Liver (tissue), 8 donors: ENCODE measurements at regions not wholly inside any gene's neighbourhood (a gene's known extent, or its start where the extent isn't known, plus 50 kb on each side); places are given as distances from the start of the nearest gene placed in this dataset.

ENCODE experiments used
- DNase-seq: peaks from one replicate; pipeline ENCODE4 v3.0.0-alpha.2; 2017; ENCODE audit warnings: low spot score
- H3K27ac ChIP-seq, 2 donors: one replicate each; pipeline ENCODE4 v1.7.0; 2013; ENCODE audit warnings: inconsistent platforms in 2 of 2, low read length in 2 of 2, control low read depth in 1 of 2, low read depth in 1 of 2, mild to moderate bottlenecking in 1 of 2
- H3K27me3 ChIP-seq, 4 donors: one replicate each; pipeline versions ENCODE4 v1.6.1 to v1.7.0; 2013; ENCODE audit warnings: low read length in 3 of 4, inconsistent platforms in 1 of 4, mild to moderate bottlenecking in 1 of 4, moderate library complexity in 1 of 4; ENCODE audit not compliant: control insufficient read depth in 4 of 4, insufficient read depth in 4 of 4
- H3K36me3 ChIP-seq, 4 donors: one replicate each; pipeline versions ENCODE4 v1.6.1 to v1.7.0; 2013; ENCODE audit warnings: low read length in 3 of 4, mild to moderate bottlenecking in 3 of 4, low read depth in 1 of 4, moderate library complexity in 1 of 4; ENCODE audit not compliant: control insufficient read depth in 4 of 4, insufficient read depth in 3 of 4
- H3K4me1 ChIP-seq, 4 donors: one replicate each; pipeline versions ENCODE4 v1.6.1 to v1.7.0; 2013; ENCODE audit warnings: low read length in 3 of 4, mild to moderate bottlenecking in 3 of 4, moderate library complexity in 1 of 4; ENCODE audit not compliant: control insufficient read depth in 4 of 4, insufficient read depth in 4 of 4
- H3K4me3 ChIP-seq, 3 donors: one replicate each; pipeline versions ENCODE4 v1.6.1 to v1.7.0; 2013; ENCODE audit warnings: low read length in 3 of 3, control low read depth in 1 of 3, low read depth in 1 of 3, mild to moderate bottlenecking in 1 of 3
- H3K9ac ChIP-seq, 2 donors: one replicate each; pipeline ENCODE4 v1.7.0; 2013; ENCODE audit warnings: low read length in 2 of 2, mild to moderate bottlenecking in 2 of 2, moderate library complexity in 2 of 2, control low read depth in 1 of 2, low read depth in 1 of 2
- H3K9me3 ChIP-seq, 4 donors: one replicate each; pipeline versions ENCODE4 v1.6.1 to v1.7.0; 2013; ENCODE audit warnings: low read length in 3 of 4; ENCODE audit not compliant: control insufficient read depth in 4 of 4
- EGR1 ChIP-seq, 2 donors: IDR thresholded peaks; 2 replicates each; pipeline ENCODE4 v1.6.1; 2016 to 2018; ENCODE audit warnings: antibody characterized with exemption in 2 of 2, low read depth in 2 of 2
- FOXA2 ChIP-seq: IDR thresholded peaks from 2 replicates; pipeline ENCODE4 v1.6.1; 2016; ENCODE audit warnings: antibody characterized with exemption
- GABPA ChIP-seq, 2 donors: IDR thresholded peaks in 1 of 2; conservative IDR thresholded peaks in 1 of 2; 2 replicates each; pipeline ENCODE4 v1.6.1; 2016; ENCODE audit warnings: antibody characterized with exemption in 2 of 2, mild to moderate bottlenecking in 1 of 2, moderate library complexity in 1 of 2
- HNF4A ChIP-seq, 2 donors: conservative IDR thresholded peaks; 2 replicates each; pipeline ENCODE4 v1.6.1; 2016; ENCODE audit warnings: antibody characterized with exemption in 2 of 2, mild to moderate bottlenecking in 2 of 2
- HNF4G ChIP-seq: IDR thresholded peaks from 2 replicates; pipeline ENCODE4 v1.6.1; 2016; ENCODE audit warnings: antibody characterized with exemption
- JUND ChIP-seq, 2 donors: IDR thresholded peaks; 2 replicates each; pipeline ENCODE4 v1.6.1; 2016; ENCODE audit warnings: antibody characterized with exemption in 2 of 2
- NR2F2 ChIP-seq: IDR thresholded peaks from 2 replicates; pipeline ENCODE4 v1.6.1; 2016; ENCODE audit warnings: antibody characterized with exemption
- RAD21 ChIP-seq, 2 donors: IDR thresholded peaks; 2 replicates each; pipeline ENCODE4 v1.6.1; 2016; ENCODE audit warnings: antibody characterized with exemption in 2 of 2, mild to moderate bottlenecking in 2 of 2
- RXRA ChIP-seq, 2 donors: IDR thresholded peaks; 2 replicates each; pipeline ENCODE4 v1.6.1; 2017 to 2018; ENCODE audit warnings: antibody characterized with exemption in 2 of 2, mild to moderate bottlenecking in 1 of 2
- TAF1 ChIP-seq: conservative IDR thresholded peaks from 2 replicates; pipeline ENCODE4 v1.6.1; 2016; ENCODE audit warnings: antibody characterized with exemption, mild to moderate bottlenecking
- YY1 ChIP-seq: IDR thresholded peaks from 2 replicates; pipeline ENCODE4 v1.6.1; 2016; ENCODE audit warnings: antibody characterized with exemption, mild to moderate bottlenecking
- WGBS: extraction: QIAGEN DNeasy Blood & Tissue Kit; methylation state at CpG from one replicate; pipeline ENCODE4 v1.1.7; 2013; 5-methylcytosine and 5-hydroxymethylcytosine counted together
- TF ChIP-seq, protein P1 (sequence below): IDR thresholded peaks from 2 replicates; pipeline ENCODE4 v1.6.1; 2016; ENCODE audit warnings: antibody characterized with exemption, mild to moderate bottlenecking
- TF ChIP-seq, protein P2 (sequence below): fragments of 150-350 bp; IDR thresholded peaks from 2 replicates; pipeline ENCODE4 v1.5.1; 2017; ENCODE audit warnings: improper control_type of control experiment, low read depth, low read length; ENCODE audit not compliant: missing input control
- TF ChIP-seq, protein P3 (sequence below): IDR thresholded peaks from 2 replicates; pipeline ENCODE4 v1.6.1; 2016; ENCODE audit warnings: antibody characterized with exemption
- TF ChIP-seq, protein P4 (sequence below): IDR thresholded peaks from 2 replicates; pipeline ENCODE4 v1.6.1; 2016; ENCODE audit warnings: antibody characterized with exemption
- donor health status: healthy.
- donor health status: healthy.
- donor health status: healthy.
- donor health status: healthy.
- donor health status: healthy.

DNA sequence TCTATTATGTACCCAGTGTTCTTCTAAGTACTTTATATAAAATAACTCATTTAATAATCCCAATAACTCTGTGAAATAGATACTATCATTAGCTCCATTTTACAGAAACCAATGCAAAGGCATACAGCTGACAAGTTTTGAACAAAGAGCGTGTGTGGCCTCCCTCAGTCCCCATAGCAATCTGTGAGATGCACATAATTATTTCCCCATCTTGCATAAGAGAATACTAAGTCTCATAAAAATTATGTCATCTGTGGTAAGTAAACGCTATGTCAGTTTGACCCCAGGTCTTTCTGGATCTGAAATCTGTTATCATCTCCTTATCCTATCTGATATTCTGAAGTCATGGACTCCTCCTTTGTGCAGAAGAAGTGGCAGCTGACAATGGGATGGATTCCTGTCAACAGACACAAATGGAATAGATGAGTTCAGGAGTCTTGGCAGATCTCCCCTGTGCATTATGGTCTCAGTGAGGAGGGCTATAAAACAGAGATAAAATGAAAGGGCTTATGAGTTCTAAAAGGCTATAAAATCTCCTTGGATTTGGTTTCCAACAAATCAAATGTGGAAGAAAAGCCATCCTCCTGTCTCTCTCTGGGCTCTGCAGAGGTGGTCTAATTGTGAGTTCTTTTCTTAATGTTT is 162.5 kb upstream of the TLE4 start:
- Histone ChIP-seq H3K36me3 (no peaks in the 10 kb centered on the region), H3K27ac (no peak overlapping the region)
- WGBS = 71% methylated on average over 2 of the region's 2 CpGs

DNA sequence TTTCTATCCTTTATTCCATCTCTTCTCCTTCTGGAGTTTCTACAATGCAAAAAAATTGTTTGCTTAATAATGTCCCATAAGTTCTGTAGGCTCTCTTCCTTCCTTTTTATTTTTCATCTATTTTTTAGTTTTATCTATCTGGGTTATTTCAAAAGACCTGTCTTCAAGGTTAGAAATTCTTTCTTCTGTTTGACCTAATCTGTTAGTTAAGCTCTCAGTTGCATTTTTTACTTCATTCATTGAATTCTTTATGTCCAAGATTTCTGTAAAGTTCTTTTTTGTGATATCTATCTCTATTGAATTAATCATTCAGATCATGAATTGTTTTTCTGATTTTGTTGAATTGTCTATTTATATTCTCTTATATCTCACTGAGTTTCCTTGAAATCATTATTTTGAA is 145.9 kb upstream of the TLE4 start:
- H3K4me1 ChIP-seq = no peaks in the 10 kb centered on the region
- no peak for DNase-seq
- H3K27me3 ChIP-seq = no peaks in the 10 kb centered on the region
- no peak overlapping the region for H3K4me3 ChIP-seq
- no peak overlapping the region for H3K9ac ChIP-seq
- peaks cover 0 to 2% (median 0%) of the 10 kb centered on the region in 4 donors for H3K36me3 ChIP-seq
- peaks cover 0 to 4% (median 1%) of the 10 kb centered on the region in 4 donors for H3K9me3 ChIP-seq
- TF ChIP-seq RAD21 (IDR thresholded peaks at IDR 0.05) (no peak), GABPA (IDR thresholded peaks at IDR 0.05 in 1 of 2, conservative IDR thresholded peaks at IDR 0.05 in 1 of 2) (no peak), YY1 (no peak), FOXA2 (no peak)
- no peak overlapping the region for H3K27ac ChIP-seq

More for the DNA sequence above, 162.5 kb upstream of the TLE4 start:
- no peak for DNase-seq
- Histone ChIP-seq H3K9ac (no peak overlapping the region), H3K4me3 (no peak overlapping the region), H3K9me3 (no peaks in the 10 kb centered on the region), H3K27me3 (no peaks in the 10 kb centered on the region), H3K4me1 (no peaks in the 10 kb centered on the region)
- TF ChIP-seq, protein P1, sequence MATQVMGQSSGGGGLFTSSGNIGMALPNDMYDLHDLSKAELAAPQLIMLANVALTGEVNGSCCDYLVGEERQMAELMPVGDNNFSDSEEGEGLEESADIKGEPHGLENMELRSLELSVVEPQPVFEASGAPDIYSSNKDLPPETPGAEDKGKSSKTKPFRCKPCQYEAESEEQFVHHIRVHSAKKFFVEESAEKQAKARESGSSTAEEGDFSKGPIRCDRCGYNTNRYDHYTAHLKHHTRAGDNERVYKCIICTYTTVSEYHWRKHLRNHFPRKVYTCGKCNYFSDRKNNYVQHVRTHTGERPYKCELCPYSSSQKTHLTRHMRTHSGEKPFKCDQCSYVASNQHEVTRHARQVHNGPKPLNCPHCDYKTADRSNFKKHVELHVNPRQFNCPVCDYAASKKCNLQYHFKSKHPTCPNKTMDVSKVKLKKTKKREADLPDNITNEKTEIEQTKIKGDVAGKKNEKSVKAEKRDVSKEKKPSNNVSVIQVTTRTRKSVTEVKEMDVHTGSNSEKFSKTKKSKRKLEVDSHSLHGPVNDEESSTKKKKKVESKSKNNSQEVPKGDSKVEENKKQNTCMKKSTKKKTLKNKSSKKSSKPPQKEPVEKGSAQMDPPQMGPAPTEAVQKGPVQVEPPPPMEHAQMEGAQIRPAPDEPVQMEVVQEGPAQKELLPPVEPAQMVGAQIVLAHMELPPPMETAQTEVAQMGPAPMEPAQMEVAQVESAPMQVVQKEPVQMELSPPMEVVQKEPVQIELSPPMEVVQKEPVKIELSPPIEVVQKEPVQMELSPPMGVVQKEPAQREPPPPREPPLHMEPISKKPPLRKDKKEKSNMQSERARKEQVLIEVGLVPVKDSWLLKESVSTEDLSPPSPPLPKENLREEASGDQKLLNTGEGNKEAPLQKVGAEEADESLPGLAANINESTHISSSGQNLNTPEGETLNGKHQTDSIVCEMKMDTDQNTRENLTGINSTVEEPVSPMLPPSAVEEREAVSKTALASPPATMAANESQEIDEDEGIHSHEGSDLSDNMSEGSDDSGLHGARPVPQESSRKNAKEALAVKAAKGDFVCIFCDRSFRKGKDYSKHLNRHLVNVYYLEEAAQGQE = no peak
- TF ChIP-seq, protein P2, sequence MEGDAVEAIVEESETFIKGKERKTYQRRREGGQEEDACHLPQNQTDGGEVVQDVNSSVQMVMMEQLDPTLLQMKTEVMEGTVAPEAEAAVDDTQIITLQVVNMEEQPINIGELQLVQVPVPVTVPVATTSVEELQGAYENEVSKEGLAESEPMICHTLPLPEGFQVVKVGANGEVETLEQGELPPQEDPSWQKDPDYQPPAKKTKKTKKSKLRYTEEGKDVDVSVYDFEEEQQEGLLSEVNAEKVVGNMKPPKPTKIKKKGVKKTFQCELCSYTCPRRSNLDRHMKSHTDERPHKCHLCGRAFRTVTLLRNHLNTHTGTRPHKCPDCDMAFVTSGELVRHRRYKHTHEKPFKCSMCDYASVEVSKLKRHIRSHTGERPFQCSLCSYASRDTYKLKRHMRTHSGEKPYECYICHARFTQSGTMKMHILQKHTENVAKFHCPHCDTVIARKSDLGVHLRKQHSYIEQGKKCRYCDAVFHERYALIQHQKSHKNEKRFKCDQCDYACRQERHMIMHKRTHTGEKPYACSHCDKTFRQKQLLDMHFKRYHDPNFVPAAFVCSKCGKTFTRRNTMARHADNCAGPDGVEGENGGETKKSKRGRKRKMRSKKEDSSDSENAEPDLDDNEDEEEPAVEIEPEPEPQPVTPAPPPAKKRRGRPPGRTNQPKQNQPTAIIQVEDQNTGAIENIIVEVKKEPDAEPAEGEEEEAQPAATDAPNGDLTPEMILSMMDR = no peak
- TF ChIP-seq JUND (IDR thresholded peaks at IDR 0.05) (no peak), GABPA (IDR thresholded peaks at IDR 0.05 in 1 of 2, conservative IDR thresholded peaks at IDR 0.05 in 1 of 2) (no peak), RAD21 (IDR thresholded peaks at IDR 0.05) (no peak), HNF4G (no peak), RXRA (IDR thresholded peaks at IDR 0.05) (no peak), EGR1 (IDR thresholded peaks at IDR 0.05; ENCODE audit: low read depth in 2 of 2) (no peak), YY1 (no peak), HNF4A (conservative IDR thresholded peaks at IDR 0.05) (no peak), TAF1 (no peak), NR2F2 (no peak)
- TF ChIP-seq, protein P3, sequence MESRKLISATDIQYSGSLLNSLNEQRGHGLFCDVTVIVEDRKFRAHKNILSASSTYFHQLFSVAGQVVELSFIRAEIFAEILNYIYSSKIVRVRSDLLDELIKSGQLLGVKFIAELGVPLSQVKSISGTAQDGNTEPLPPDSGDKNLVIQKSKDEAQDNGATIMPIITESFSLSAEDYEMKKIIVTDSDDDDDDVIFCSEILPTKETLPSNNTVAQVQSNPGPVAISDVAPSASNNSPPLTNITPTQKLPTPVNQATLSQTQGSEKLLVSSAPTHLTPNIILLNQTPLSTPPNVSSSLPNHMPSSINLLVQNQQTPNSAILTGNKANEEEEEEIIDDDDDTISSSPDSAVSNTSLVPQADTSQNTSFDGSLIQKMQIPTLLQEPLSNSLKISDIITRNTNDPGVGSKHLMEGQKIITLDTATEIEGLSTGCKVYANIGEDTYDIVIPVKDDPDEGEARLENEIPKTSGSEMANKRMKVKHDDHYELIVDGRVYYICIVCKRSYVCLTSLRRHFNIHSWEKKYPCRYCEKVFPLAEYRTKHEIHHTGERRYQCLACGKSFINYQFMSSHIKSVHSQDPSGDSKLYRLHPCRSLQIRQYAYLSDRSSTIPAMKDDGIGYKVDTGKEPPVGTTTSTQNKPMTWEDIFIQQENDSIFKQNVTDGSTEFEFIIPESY = no peak
- TF ChIP-seq, protein P4, sequence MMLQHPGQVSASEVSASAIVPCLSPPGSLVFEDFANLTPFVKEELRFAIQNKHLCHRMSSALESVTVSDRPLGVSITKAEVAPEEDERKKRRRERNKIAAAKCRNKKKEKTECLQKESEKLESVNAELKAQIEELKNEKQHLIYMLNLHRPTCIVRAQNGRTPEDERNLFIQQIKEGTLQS = no peak
